Glutamatergic neuron (in vitro differentiated cells): ENCODE measurements at regions not wholly inside any gene's neighbourhood (a gene's known extent, or its start where the extent isn't known, plus 50 kb on each side); places are given as distances from the start of the nearest gene placed in this dataset.
A peak's percentile ranks its signal among the peaks of the same experiment; 100 is the strongest.

ENCODE experiments used
- DNase-seq: peaks from one replicate; pipeline ENCODE4 v3.0.0; 2022
- H3K27ac Mint-ChIP-seq: one replicate; pipeline ENCODE4 v1.8.0; 2020; ENCODE audit warnings: mild to moderate bottlenecking, mixed read lengths, inconsistent platforms; ENCODE audit not compliant: unreplicated experiment
- H3K27me3 Mint-ChIP-seq: one replicate; pipeline ENCODE4 v1.8.0; 2020; ENCODE audit warnings: mild to moderate bottlenecking, moderate library complexity, mixed read lengths, inconsistent platforms; ENCODE audit not compliant: unreplicated experiment
- H3K36me3 Mint-ChIP-seq: one replicate; pipeline ENCODE4 v1.8.0; 2020; ENCODE audit warnings: mild to moderate bottlenecking, mixed read lengths, inconsistent platforms; ENCODE audit not compliant: unreplicated experiment
- H3K4me1 Mint-ChIP-seq: one replicate; pipeline ENCODE4 v1.8.0; 2020; ENCODE audit warnings: mild to moderate bottlenecking, low read depth, mixed read lengths, inconsistent platforms; ENCODE audit not compliant: unreplicated experiment
- H3K4me3 Mint-ChIP-seq: one replicate; pipeline ENCODE4 v1.8.0; 2020; ENCODE audit warnings: mild to moderate bottlenecking, mixed read lengths, inconsistent platforms; ENCODE audit not compliant: unreplicated experiment
- H3K9me3 Mint-ChIP-seq: one replicate; pipeline ENCODE4 v1.8.0; 2020; ENCODE audit warnings: mild to moderate bottlenecking, moderate library complexity, mixed read lengths, inconsistent platforms; ENCODE audit not compliant: unreplicated experiment
- CTCF ChIP-seq: fragments of 200-600 bp; sonication (generic); IDR thresholded peaks from one replicate; pipeline ENCODE4 v1.5.0; 2021; ENCODE audit not compliant: partially characterized antibody, unreplicated experiment

GRCh38 chr17:77694391-77695363 is 263.8 kb upstream of the TNRC6C start:
- Mint-ChIP-seq H3K27ac (no peak overlapping the region), H3K27me3 (peaks cover 20% of the 10 kb centered on the region), H3K36me3 (no peaks in the 10 kb centered on the region), H3K9me3 (peaks cover 10% of the 10 kb centered on the region), H3K4me3 (no peak overlapping the region), H3K4me1 (peaks cover 20% of the 10 kb centered on the region)
- no peak for DNase-seq
- no peak for TF ChIP-seq CTCF

GRCh38 chr17:77695386-77695785 is 263.1 kb upstream of the TNRC6C start:
- no peak for DNase-seq

GRCh38 chr17:77696151-77696720 is 262.3 kb upstream of the TNRC6C start:
- DNase-seq = peak; percentile 41
- Mint-ChIP-seq H3K36me3 (no peaks in the 10 kb centered on the region), H3K27me3 (peaks cover 30% of the 10 kb centered on the region), H3K4me3 (peak overlapping the region; percentile 58), H3K4me1 (peaks cover 29% of the 10 kb centered on the region), H3K27ac (peak overlapping the region; percentile 75), H3K9me3 (peaks cover 25% of the 10 kb centered on the region)
- TF ChIP-seq CTCF = no peak

More at GRCh38 chr17:77695386-77695785, 263.1 kb upstream of the TNRC6C start:
- Mint-ChIP-seq H3K36me3 (no peaks in the 10 kb centered on the region), H3K27ac (peak overlapping the region; percentile 55), H3K27me3 (peaks cover 22% of the 10 kb centered on the region), H3K9me3 (peaks cover 16% of the 10 kb centered on the region), H3K4me1 (peaks cover 22% of the 10 kb centered on the region), H3K4me3 (peak overlapping the region; percentile 42)
- TF ChIP-seq CTCF = no peak

GRCh38 chr17:77696721-77697460 is 261.6 kb upstream of the TNRC6C start:
- Mint-ChIP-seq H3K4me3 (peak overlapping the region; percentile 58), H3K9me3 (peaks cover 25% of the 10 kb centered on the region), H3K27me3 (peaks cover 30% of the 10 kb centered on the region), H3K27ac (peak overlapping the region; percentile 75), H3K4me1 (peaks cover 30% of the 10 kb centered on the region), H3K36me3 (no peaks in the 10 kb centered on the region)
- no peak for DNase-seq
- TF ChIP-seq CTCF = no peak
